ENCODE measurements at regions not wholly inside any gene's neighbourhood (a gene's known extent, or its start where the extent isn't known, plus 50 kb on each side); places are given as distances from the start of the nearest gene placed in this dataset.

- TF ChIP-seq CTCF (IDR thresholded peaks at IDR 0.05; ENCODE audit: extremely low read depth in 1 of 2, insufficient read depth in 1 of 2, low read depth in 1 of 2, low read length in 2 of 2): no peak
- TF ChIP-seq POLR2A (IDR thresholded peaks at IDR 0.05; ENCODE audit: low read depth, low read length): no peak
- TF ChIP-seq, protein P1, sequence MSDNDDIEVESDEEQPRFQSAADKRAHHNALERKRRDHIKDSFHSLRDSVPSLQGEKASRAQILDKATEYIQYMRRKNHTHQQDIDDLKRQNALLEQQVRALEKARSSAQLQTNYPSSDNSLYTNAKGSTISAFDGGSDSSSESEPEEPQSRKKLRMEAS (IDR thresholded peaks at IDR 0.05; ENCODE audit: insufficient read depth, insufficient read length): no peak
- no peak for TF ChIP-seq POLR2AphosphoS5 (IDR thresholded peaks at IDR 0.05; ENCODE audit: insufficient read depth, low read depth, low read length)
- no peak for TF ChIP-seq EZH2 (IDR thresholded peaks at IDR 0.05; ENCODE audit: borderline replicate concordance, low read depth, low read length, severe bottlenecking)
- TF ChIP-seq FOS (IDR thresholded peaks at IDR 0.05; ENCODE audit: borderline replicate concordance, insufficient read depth, low read length): no peak
- no peak for TF ChIP-seq MYC (IDR thresholded peaks at IDR 0.05; ENCODE audit: low read depth, low read length)
- TF ChIP-seq GATA2 (IDR thresholded peaks at IDR 0.05; ENCODE audit: insufficient read depth, insufficient read length, low read depth, low read length): no peak
- no peak for TF ChIP-seq JUN (IDR thresholded peaks at IDR 0.05; ENCODE audit: borderline replicate concordance, insufficient read depth, insufficient read length, low read depth)
These were observed 412.1 kb downstream of the TMEM38B start for GRCh38 chr9:106106396-106106795.
